Dermis blood vessel endothelial cell (primary cell): ENCODE measurements at regions not wholly inside any gene's neighbourhood (a gene's known extent, or its start where the extent isn't known, plus 50 kb on each side); places are given as distances from the start of the nearest gene placed in this dataset.

Experiments used
- DNase-seq: peaks from one replicate; pipeline ENCODE4 v3.0.0; 2010

GRCh38 chr5:119792161-119792799 is 162.9 kb downstream of the FAM170A start:
- no peak for DNase-seq

DNA sequence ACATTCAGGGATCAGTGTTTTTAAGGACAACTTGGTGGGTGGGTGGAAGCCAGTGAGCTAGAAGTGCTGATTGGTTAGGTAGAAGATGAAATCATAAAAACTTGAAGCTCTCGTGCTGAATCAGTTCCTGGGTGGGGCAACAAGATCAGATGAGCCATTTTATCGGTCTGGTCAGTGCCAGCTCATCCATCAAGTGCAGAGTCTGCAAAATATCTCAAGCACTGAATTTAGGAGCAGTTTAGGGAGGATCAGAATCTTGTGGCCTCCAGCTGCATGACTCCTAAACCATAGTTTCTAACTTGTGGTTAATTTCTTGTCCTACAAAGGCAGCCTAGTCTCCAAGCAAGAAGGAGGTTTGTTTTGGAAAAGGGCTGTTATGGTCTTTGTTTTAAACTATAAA is 166.4 kb downstream of the FAM170A start:
- DNase-seq: no peak

DNA sequence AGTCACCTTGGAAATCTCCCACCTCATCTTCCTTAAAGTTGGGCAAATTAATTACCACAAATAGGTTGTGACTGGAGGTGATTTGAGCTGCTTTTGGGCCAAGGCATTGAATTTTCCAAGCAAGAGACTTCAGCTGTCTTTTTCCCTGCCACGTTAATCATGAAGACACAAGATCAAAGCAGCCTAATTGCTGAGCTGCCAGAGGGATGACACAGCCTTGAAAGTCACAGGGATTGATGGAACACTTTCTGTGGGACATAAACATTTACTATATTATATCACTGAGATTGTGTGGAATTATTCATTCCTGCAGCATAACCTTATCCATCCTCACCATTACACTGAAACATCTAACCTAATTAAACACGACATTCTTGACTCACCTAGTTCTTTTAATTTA is 172.2 kb downstream of the FAM170A start:
- DNase-seq: no peak

- DNase-seq: no peak
These were observed 178.7 kb downstream of the FAM170A start for GRCh38 chr5:119808024-119808423.

DNA sequence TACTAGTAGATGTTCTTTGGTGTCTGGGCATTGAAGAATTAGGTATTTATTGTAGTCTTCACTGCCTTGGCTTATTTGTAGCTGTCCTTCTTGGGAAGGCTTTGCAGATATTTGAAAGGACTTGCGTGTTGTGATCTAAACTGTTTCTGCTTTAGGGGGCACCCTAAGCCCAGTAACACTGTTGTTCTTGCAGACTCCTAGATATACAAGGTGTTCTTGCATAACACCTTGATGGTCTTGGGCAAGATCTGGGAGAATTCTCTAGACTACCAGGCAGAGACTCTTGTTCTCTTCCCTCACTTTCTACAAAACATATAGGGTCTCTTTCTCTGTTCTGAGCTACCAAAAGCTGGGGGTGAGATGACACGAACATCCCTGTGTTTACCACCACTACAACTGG is 179.1 kb downstream of the FAM170A start:
- no peak for DNase-seq

DNA sequence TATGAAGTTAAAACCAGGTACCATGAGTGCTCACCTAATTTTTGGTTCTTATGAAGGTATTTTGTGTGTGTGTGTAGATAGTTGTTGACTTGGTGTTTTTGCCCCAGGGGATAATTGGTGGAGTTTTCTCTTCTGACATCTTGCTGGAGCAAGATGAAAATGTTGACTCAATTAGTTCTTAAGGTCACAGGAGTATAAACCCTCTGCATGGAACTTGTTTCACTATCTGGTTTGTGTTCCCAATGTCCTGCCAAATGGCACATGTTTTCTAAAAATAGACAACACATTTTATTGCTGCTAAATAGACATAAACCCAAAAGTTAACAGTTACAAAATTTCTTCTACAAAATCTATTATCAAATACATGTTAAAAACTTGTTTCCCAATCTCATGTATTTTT is 180.9 kb downstream of the FAM170A start:
- DNase-seq: no peak

GRCh38 chr5:119811458-119811857 is 182.1 kb downstream of the FAM170A start:
- DNase-seq: no peak

DNA sequence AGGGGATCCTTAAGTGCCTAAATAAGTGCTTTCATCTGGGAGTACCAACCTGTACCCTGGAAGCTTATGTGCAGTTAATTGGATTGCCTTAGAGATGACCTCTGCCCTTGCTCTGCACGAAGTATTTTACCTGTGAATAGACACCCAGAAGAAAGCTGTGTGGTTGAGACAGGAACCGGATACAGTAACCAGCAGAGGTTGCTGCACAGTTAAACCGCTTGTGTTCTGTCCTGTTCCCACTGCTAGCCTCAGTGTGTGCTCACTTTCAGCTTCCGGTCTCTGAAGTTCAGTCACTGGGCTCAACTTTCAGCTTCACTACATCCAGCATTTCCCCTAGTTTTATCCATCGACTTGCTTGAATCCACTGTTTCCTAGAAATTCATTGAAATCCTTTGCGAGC is 185.3 kb downstream of the FAM170A start:
- DNase-seq: no peak

DNA sequence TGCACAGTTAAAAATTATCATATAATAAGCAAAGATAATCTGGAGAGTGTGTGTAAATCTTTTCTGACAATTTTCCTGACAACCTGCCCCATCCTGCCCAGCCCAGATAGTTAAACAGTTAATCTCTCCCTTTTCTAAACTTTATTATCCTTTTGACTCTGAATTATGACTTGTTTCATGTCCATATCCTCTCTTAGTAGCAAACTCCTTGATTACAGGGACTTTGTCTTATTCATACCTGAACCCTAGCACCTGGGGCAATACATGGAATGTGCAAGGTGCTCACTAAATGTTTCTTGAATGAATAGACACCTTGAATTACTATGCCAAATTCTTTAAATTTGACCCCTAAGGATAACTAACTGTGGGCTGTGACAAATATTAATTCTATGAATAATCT is 186.7 kb downstream of the FAM170A start:
- no peak for DNase-seq

DNA sequence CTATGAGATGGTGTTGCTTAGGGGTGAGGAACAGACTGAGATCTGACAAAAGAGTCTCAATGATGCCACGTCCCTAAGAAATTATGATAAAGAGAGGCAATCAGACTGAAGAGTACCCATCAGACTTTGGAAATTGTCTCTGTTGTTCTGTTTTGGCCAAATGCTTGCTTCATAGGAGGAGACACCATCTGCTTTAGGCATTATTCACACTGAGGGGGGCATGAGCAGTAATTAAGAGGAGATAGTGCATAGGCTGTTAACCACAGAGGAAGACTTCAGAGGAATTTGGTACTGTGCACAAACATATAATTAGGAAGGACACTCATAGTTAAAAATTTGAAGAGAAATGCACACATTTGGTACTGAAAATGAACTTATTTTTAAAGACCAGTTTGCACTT is 190.7 kb downstream of the FAM170A start:
- no peak for DNase-seq

DNA sequence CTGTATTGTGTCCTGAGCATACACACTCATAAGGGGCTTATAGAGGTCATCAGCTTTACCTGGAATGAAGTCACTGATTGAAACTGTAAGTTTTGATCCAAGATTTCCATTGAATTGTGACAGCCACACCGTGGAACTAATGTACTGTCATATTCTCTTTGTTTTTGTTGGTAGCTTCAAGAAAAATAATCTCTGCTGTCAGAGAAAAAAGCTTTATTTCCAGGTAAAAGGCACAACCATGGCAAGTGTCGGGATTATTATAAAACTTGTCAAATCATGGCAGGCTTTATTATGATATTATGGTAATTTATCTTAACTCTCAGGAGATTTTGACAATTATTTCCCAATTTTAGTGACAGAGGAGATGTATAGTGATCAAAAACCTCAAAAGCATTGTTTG is 191.2 kb downstream of the FAM170A start:
- DNase-seq: no peak

GRCh38 chr5:119828541-119828940 is 199.2 kb downstream of the FAM170A start:
- DNase-seq: no peak

DNA sequence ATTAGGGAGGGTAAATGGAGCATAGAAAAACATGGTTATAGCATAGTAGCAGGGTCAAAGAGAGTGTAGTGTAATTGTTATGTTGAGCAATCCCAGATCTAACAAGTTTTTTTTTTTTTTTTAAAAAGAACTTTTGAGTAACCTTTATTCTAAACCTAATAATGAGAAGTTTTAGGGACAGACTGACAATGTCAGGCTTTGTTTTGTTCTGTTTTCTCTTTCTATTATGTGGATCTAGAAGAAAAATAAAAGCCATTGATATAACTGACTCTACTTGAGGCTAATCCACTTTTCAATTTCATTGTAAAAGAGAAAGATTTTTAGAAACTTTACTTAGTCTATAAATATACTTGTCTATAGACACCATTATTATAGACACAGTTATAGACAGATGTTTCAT is 200.0 kb downstream of the FAM170A start:
- DNase-seq: no peak

- DNase-seq: no peak
These were observed 203.8 kb downstream of the FAM170A start for GRCh38 chr5:119833176-119833575.

- no peak for DNase-seq
These were observed 210.8 kb downstream of the FAM170A start for GRCh38 chr5:119840175-119840574.

DNA sequence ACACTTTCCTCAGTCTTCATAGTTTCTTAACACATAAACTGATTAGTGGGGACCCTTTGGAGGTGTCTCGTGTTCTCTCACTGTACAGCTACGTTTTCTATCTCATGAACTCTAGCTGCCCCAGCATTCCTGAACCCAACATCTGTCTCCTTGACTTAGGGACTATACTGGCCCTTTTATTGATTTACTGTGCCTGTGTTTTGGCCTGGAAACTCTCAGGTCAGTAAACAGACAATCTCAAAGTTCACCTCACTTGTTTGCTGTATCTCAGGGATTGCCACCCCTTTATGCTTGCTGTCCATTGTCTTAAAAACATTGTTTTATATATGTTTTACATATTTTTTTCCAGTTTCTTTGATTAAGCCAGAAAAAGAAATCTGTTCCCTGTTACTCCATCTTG is 222.8 kb downstream of the FAM170A start:
- no peak for DNase-seq

GRCh38 chr5:119860463-119860862 is 231.1 kb downstream of the FAM170A start:
- DNase-seq: no peak

DNA sequence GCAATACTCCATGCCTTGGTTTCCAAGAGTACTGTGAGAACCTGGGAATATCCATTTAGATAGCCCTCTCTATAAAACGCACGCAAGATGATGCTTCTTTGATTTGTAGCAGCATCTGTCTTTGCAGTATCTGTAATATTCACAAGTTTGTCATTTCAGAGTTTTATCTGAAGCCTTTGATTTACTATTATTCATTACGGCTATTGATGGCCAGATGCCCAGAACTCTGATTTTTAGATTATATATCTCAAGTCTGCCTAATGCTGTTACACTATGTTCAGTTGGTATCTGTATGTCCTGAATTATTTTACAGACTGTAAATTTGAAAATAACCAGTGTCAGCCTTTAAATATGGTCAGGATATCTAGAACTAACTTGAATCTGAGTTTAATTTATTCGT is 233.3 kb downstream of the FAM170A start:
- no peak for DNase-seq

DNA sequence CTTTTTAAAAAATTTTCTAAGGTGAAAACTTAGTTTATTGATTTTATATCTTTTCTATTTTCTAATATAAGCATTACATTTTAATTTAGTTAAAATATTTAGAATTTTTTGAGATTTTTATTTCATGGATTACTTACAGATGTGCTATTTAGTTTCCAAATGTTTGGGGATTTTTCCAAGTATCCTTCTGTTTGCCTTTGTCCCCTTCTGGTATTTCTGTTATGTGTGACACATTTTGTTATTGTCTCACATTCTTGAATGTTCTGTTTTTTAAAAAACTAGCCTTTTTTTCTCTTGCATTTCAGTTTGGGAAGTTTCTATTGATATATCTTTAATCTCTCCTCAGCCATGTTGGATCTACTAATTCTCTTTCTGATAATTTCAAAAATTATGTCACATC is 234.9 kb downstream of the FAM170A start:
- no peak for DNase-seq

- no peak for DNase-seq
These were observed 244.3 kb downstream of the FAM170A start for GRCh38 chr5:119873611-119874010.

DNA sequence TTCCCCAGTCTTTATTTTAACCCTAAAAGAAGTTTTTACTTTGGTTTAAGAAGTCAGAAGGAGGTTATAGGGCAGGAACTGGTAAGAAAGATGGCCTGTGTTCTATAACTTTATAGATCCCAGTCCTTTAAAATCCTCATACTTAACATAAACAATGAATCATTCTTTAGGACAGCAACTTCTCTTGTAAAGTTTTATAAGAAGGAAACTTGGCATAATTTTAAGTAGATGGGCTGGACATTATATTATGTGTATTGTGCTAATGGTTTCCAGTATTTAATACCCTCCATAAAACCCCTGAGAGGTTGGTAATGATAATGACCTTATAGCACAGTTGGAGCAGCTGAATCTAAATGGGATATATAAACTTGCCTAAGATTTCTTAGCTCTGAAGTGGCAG is 247.2 kb downstream of the FAM170A start:
- DNase-seq: no peak

GRCh38 chr5:119878712-119879111 is 249.4 kb downstream of the FAM170A start:
- DNase-seq: no peak

DNA sequence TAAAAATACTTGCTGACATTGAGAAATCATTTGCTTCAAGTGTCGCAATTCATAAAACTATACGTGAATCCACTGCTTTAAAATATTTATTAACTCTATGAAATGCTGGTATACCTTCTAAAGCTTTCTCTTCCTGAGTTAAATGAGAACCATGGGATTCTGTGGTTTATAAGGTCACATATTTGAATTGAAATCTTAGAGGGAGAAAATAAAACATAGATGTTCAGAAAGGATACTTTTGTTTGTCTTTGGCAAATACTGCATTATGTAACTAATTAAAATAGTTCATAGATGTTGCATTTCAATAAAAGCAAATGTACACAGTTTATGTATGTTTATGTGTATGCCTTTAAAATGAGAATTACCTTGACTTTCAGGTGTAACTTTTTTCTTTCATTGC is 250.1 kb downstream of the FAM170A start:
- DNase-seq: no peak

- no peak for DNase-seq
These were observed 265.7 kb downstream of the FAM170A start for GRCh38 chr5:119895066-119895465.

DNA sequence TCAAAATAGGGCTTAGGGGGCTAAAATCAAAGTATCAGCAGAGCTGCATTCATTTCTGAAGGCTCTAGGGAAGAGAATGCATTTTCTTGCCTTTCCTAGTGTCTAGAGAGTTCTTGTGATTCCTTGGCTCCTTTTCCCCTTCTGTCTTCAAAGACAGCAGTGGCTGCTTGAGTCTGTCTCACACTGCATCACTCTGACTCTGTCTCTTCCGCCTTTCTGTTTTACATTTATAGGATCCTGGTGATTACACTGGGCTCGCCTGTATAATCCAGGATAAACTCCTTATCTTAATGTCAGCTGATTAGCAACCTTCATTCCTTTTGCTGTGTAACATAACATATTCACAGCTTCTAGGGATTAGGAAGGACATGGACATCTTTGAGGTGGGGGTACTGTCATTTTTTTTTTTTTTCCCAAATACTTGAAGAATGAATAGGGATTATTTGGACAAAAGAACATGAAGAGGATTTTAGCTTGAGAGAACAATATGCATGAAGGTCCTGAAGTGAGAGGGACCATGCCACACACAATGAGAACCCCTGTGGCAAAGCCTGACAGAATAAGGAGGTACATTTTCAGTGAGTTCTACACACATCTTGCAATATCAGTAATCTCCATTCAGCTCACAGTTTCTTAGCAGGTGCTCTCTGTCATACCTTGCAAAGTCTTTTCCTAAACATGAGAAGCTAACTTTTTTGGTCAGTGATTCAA is 267.6 kb downstream of the FAM170A start:
- DNase-seq: no peak
